ENCODE measurements at regions not wholly inside any gene's neighbourhood (a gene's known extent, or its start where the extent isn't known, plus 50 kb on each side); places are given as distances from the start of the nearest gene placed in this dataset.

DNA sequence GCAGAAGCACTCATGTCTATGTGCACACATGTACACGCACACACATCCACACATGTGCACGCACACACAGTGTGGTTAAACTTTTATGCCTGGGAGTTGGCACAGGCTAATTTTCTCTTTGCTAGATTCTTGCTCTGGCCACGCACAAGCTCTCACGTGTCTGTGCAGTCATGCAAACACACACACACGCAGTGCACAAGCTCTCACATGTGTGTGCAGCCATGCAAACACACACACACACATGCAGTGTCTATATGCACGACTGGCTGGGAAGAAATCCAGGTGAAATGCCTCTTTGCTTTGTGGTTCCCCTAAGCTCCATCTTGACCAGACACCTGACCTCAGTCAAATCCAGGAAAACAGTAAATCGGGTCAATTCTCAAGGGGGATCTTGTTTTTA is 138.0 kb downstream of the SHOX start:
- intact Hi-C loops (cut with DNase I) = no loop called here
- no peaks in the 10 kb centered on the region for H3K36me3 ChIP-seq
- H3K9me3 ChIP-seq = no peaks in the 10 kb centered on the region
- peaks cover 0 to 21% (median 0%) of the 10 kb centered on the region in 4 donors for H3K27me3 ChIP-seq
- DNase-seq (ENCODE audit: extremely low spot score) = no peak
- no peak for TF ChIP-seq POLR2A (IDR thresholded peaks at IDR 0.05; ENCODE audit: low read depth)
- no peak overlapping the region for H3K27ac ChIP-seq (replicated peaks in 1 of 4)
- H3K4me3 ChIP-seq = no peak overlapping the region
- H3K4me1 ChIP-seq = no peaks in the 10 kb centered on the region
- WGBS = 80% methylated on average over 7 of the region's 7 CpGs

DNA sequence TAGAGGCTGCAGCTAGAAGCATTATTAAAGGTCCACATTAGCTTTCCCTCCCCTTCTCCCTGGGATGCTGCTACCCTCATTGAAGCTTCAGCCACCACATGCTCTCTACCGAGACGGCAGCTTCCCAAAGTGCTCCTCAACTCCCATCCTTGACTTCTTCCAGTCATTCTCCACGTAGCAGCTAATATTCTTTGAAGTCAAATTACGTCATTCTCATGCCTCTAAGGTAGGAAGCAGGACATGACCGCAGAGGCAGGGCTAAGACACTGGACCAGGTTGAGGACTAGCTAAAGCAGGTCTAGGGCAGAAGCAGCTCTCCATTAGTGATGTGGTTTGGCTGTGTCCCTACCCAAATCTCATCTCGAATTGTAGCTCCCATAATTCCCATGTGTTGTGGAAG is 128.3 kb downstream of the SHOX start:
- no peak for DNase-seq (ENCODE audit: extremely low spot score)
- Histone ChIP-seq H3K27ac (replicated peaks in 1 of 4) (no peak overlapping the region), H3K4me3 (no peak overlapping the region), H3K27me3 (peaks cover 0 to 7% (median 0%) of the 10 kb centered on the region in 4 donors), H3K9me3 (peaks cover 0 to 6% (median 0%) of the 10 kb centered on the region in 4 donors), H3K36me3 (no peaks in the 10 kb centered on the region), H3K4me1 (no peaks in the 10 kb centered on the region)
- TF ChIP-seq, protein P1, sequence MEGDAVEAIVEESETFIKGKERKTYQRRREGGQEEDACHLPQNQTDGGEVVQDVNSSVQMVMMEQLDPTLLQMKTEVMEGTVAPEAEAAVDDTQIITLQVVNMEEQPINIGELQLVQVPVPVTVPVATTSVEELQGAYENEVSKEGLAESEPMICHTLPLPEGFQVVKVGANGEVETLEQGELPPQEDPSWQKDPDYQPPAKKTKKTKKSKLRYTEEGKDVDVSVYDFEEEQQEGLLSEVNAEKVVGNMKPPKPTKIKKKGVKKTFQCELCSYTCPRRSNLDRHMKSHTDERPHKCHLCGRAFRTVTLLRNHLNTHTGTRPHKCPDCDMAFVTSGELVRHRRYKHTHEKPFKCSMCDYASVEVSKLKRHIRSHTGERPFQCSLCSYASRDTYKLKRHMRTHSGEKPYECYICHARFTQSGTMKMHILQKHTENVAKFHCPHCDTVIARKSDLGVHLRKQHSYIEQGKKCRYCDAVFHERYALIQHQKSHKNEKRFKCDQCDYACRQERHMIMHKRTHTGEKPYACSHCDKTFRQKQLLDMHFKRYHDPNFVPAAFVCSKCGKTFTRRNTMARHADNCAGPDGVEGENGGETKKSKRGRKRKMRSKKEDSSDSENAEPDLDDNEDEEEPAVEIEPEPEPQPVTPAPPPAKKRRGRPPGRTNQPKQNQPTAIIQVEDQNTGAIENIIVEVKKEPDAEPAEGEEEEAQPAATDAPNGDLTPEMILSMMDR (IDR thresholded peaks at IDR 0.05) = no peak
- no peak for TF ChIP-seq EP300 (IDR thresholded peaks at IDR 0.05)
- no peak for TF ChIP-seq POLR2AphosphoS5 (IDR thresholded peaks at IDR 0.05)
- TF ChIP-seq POLR2A (IDR thresholded peaks at IDR 0.05; ENCODE audit: low read depth) = no peak
- intact Hi-C loops (cut with DNase I) = no loop called here
- WGBS = 72% methylated on average over 6 of the region's 6 CpGs

DNA sequence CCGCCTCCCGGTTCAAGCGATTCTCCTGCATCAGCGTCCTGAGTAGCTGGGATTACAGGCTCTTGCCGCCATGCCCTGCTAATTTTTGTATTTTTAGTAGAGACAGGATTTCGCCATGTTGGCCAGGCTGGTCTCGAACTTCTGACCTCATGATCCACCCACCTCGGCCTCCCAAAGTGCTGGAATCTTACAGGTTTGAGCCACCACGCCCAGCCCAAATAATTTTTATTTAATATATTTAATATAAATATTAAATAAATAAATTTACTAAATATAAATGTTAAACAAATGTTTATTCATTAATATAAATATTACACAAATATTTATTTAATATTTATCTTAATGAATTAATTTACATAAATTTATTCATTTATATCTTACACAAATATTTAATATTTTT is 120.2 kb downstream of the SHOX start:
- Histone ChIP-seq H3K27ac (replicated peaks in 1 of 4) (no peak overlapping the region), H3K4me3 (no peak overlapping the region), H3K9me3 (peaks cover 0 to 7% (median 2%) of the 10 kb centered on the region in 4 donors), H3K36me3 (no peaks in the 10 kb centered on the region), H3K27me3 (peaks cover 0 to 16% (median 0%) of the 10 kb centered on the region in 4 donors), H3K4me1 (no peaks in the 10 kb centered on the region)
- TF ChIP-seq EP300 (IDR thresholded peaks at IDR 0.05) (no peak), POLR2A (IDR thresholded peaks at IDR 0.05; ENCODE audit: low read depth) (no peak), POLR2AphosphoS5 (IDR thresholded peaks at IDR 0.05) (no peak)
- TF ChIP-seq, protein P1 (IDR thresholded peaks at IDR 0.05) = no peak
- 88% methylated on average over 9 of the region's 9 CpGs for WGBS
- intact Hi-C loops (cut with DNase I) = no loop called here
- no peak for DNase-seq (ENCODE audit: extremely low spot score)

DNA sequence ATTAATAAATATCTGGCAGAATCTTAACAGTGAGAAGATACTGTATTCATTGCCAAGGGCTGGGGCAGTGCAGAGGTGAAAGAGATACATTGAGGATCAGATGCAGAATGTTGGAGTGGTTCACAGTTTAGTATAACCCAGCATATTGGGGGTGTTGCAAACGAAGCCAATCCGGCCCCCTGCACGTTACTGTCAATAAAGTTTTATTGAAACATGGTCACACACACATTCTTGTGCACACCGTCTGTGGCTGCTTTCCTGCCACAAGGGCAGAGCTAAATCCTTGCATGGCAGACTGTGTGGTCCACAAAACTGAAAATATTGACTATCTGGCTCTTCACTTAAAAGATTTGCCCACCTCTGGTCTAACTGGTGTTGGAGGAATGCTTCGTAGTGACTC is 119.7 kb downstream of the SHOX start:
- Histone ChIP-seq H3K9me3 (peaks cover 0 to 7% (median 2%) of the 10 kb centered on the region in 4 donors), H3K27me3 (peaks cover 0 to 19% (median 0%) of the 10 kb centered on the region in 4 donors), H3K4me3 (no peak overlapping the region), H3K4me1 (no peaks in the 10 kb centered on the region), H3K36me3 (no peaks in the 10 kb centered on the region), H3K27ac (replicated peaks in 1 of 4) (no peak overlapping the region)
- TF ChIP-seq, protein P1 (IDR thresholded peaks at IDR 0.05) = no peak
- TF ChIP-seq EP300 (IDR thresholded peaks at IDR 0.05) (no peak), POLR2AphosphoS5 (IDR thresholded peaks at IDR 0.05) (no peak), POLR2A (IDR thresholded peaks at IDR 0.05; ENCODE audit: low read depth) (no peak)
- intact Hi-C loops (cut with DNase I) = no loop called here
- DNase-seq (ENCODE audit: extremely low spot score) = no peak
- WGBS = 90% methylated on average over 5 of the region's 5 CpGs

DNA sequence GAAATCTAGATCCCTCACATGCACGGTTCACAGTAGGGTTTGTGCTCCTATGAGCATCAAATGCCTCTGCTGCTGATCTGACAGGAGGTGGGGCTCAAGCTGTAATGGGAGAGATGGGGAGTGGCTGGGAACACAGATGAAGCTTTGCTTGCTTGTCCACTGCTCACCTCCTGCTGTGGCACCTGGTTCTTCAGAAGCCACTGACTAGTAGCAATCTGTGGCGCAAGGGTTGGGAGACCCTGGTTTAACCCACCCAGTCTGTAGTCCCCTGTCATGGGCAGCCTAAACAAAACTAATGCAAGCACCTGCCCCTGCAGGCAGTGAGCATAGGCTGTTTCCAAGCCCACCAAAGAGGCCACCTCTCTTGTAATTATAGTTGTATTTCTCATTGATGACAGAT is 116.6 kb downstream of the SHOX start:
- Histone ChIP-seq H3K27ac (replicated peaks in 1 of 4) (no peak overlapping the region), H3K9me3 (peaks cover 0 to 7% (median 2%) of the 10 kb centered on the region in 4 donors), H3K27me3 (peaks cover 0 to 19% (median 0%) of the 10 kb centered on the region in 4 donors), H3K4me3 (no peak overlapping the region), H3K36me3 (no peaks in the 10 kb centered on the region), H3K4me1 (no peaks in the 10 kb centered on the region)
- TF ChIP-seq EP300 (IDR thresholded peaks at IDR 0.05) = no peak
- TF ChIP-seq POLR2AphosphoS5 (IDR thresholded peaks at IDR 0.05) = no peak
- TF ChIP-seq POLR2A (IDR thresholded peaks at IDR 0.05; ENCODE audit: low read depth) = no peak
- TF ChIP-seq, protein P1 (IDR thresholded peaks at IDR 0.05) = no peak
- WGBS = 77% methylated on average over 2 of the region's 2 CpGs
- no peak for DNase-seq (ENCODE audit: extremely low spot score)
- intact Hi-C loops (cut with DNase I) = no loop called here

Measured in esophagus muscularis mucosa (tissue), 4 donors.